ENCODE measurements at regions not wholly inside any gene's neighbourhood (a gene's known extent, or its start where the extent isn't known, plus 50 kb on each side); places are given as distances from the start of the nearest gene placed in this dataset.

DNA sequence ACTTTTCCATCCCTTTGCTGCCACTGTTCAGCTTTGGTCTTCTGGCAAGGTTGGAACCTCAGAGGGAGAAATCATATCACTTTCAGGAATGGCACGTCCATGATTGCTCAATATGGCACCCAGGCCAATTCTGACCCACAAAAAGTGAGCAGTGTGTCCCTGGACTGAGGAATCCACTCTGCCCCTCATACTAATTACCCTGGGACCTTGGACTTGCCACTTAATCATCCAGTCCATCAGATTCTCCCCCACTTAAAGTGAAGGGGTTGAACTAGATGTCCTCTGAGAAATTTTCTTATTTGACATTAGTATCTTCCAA is 449.3 kb upstream of the CITED2 start:
- Histone ChIP-seq H3K36me3 (ENCODE audit: control insufficient read depth, insufficient read depth, low read length) (no peaks in the 10 kb centered on the region), H3K4me1 (ENCODE audit: control insufficient read depth, insufficient read depth, low read length) (no peaks in the 10 kb centered on the region), H3K27me3 (ENCODE audit: control insufficient read depth, insufficient read depth, low read length) (no peaks in the 10 kb centered on the region), H3K4me3 (ENCODE audit: low read depth, low read length) (no peak overlapping the region), H3K9ac (ENCODE audit: low read depth, low read length) (no peak overlapping the region), H3K9me3 (ENCODE audit: control insufficient read depth, insufficient read depth, low read length) (no peaks in the 10 kb centered on the region)

- H3K27me3 ChIP-seq (ENCODE audit: control insufficient read depth, insufficient read depth, low read length) = no peaks in the 10 kb centered on the region
- no peaks in the 10 kb centered on the region for H3K36me3 ChIP-seq (ENCODE audit: control insufficient read depth, insufficient read depth, low read length)
- H3K4me3 ChIP-seq (ENCODE audit: low read depth, low read length) = no peak overlapping the region
- no peaks in the 10 kb centered on the region for H3K9me3 ChIP-seq (ENCODE audit: control insufficient read depth, insufficient read depth, low read length)
- H3K9ac ChIP-seq (ENCODE audit: low read depth, low read length) = no peak overlapping the region
- no peaks in the 10 kb centered on the region for H3K4me1 ChIP-seq (ENCODE audit: control insufficient read depth, insufficient read depth, low read length)
These were observed 448.8 kb upstream of the CITED2 start for GRCh38 chr6:139823099-139823807.

DNA sequence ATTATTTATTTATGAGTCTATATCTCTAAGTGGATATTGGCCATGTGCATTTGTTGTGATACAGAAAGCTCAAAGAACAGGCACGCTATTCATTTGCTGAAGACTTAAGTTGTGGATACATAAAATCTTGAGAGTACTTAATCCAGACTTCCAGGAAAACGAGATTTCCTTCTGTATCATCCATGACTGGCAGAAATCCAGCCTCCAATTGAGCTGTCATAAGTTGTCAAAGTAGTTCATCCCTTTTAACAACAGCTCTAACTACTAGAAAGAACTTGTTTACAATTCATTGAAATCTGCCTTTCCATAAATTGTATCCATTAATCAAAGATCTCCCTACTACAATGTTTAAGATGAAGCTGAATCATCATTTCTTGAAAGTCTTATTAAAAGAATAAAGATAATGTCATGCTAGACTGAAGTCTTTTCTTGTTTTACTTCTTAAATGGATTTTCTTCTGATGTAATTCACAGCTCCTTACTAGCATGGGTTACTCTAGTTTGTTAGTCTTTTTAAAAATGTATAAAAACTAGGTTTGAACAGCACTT is 447.3 kb upstream of the CITED2 start:
- Histone ChIP-seq H3K9me3 (ENCODE audit: control insufficient read depth, insufficient read depth, low read length) (no peaks in the 10 kb centered on the region), H3K36me3 (ENCODE audit: control insufficient read depth, insufficient read depth, low read length) (no peaks in the 10 kb centered on the region), H3K4me3 (ENCODE audit: low read depth, low read length) (no peak overlapping the region)

GRCh38 chr6:139820210-139820609 is 445.8 kb upstream of the CITED2 start:
- no peak overlapping the region for H3K4me3 ChIP-seq (ENCODE audit: low read depth, low read length)
- no peak overlapping the region for H3K9ac ChIP-seq (ENCODE audit: low read depth, low read length)
- no peaks in the 10 kb centered on the region for H3K27me3 ChIP-seq (ENCODE audit: control insufficient read depth, insufficient read depth, low read length)
- H3K9me3 ChIP-seq (ENCODE audit: control insufficient read depth, insufficient read depth, low read length) = no peaks in the 10 kb centered on the region
- no peaks in the 10 kb centered on the region for H3K36me3 ChIP-seq (ENCODE audit: control insufficient read depth, insufficient read depth, low read length)
- no peaks in the 10 kb centered on the region for H3K4me1 ChIP-seq (ENCODE audit: control insufficient read depth, insufficient read depth, low read length)

More for the DNA sequence above, 447.3 kb upstream of the CITED2 start:
- H3K4me1 ChIP-seq (ENCODE audit: control insufficient read depth, insufficient read depth, low read length) = no peaks in the 10 kb centered on the region
- H3K27me3 ChIP-seq (ENCODE audit: control insufficient read depth, insufficient read depth, low read length) = no peaks in the 10 kb centered on the region
- no peak overlapping the region for H3K9ac ChIP-seq (ENCODE audit: low read depth, low read length)

DNA sequence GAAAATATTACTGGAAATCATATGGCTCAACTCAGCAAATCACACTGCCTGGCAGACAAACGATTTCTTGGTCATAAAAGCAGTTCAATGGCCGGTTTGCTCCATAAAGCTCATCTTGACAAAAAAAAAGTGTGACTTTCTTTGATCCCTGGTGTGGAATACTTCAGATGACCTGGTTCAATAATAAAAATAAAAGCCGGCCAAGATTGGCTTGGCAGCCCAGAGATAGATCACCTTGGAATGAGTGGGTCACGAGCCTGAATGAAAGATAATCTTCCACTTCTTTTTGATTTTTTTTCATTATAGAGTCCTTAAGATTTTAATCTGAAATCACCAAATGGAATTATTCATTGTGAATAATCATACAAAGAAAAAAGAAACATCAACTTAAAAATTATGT is 445.3 kb upstream of the CITED2 start:
- H3K9me3 ChIP-seq (ENCODE audit: control insufficient read depth, insufficient read depth, low read length) = no peaks in the 10 kb centered on the region
- H3K9ac ChIP-seq (ENCODE audit: low read depth, low read length) = no peak overlapping the region
- no peaks in the 10 kb centered on the region for H3K36me3 ChIP-seq (ENCODE audit: control insufficient read depth, insufficient read depth, low read length)
- no peaks in the 10 kb centered on the region for H3K27me3 ChIP-seq (ENCODE audit: control insufficient read depth, insufficient read depth, low read length)
- no peak overlapping the region for H3K4me3 ChIP-seq (ENCODE audit: low read depth, low read length)
- no peaks in the 10 kb centered on the region for H3K4me1 ChIP-seq (ENCODE audit: control insufficient read depth, insufficient read depth, low read length)

DNA sequence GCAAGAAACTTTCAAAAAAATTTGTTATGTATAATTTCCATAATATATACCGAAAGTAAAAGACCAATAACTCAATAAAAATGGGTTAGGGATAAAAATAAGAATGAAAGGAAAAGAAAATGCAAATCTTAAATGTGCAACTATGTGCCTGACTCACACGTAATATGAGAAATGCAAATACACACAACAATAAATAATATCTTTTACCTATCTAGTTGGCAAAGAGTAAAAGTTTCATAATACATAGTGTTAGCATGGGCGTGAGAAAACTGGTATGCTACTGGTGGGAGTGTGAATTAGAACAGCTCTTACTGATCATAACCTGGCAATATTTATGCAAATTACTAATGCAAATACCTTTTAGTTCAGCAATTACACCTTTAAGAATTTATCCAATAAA is 438.5 kb upstream of the CITED2 start:
- H3K4me1 ChIP-seq (ENCODE audit: control insufficient read depth, insufficient read depth, low read length) = no peaks in the 10 kb centered on the region
- no peaks in the 10 kb centered on the region for H3K27me3 ChIP-seq (ENCODE audit: control insufficient read depth, insufficient read depth, low read length)
- no peak overlapping the region for H3K4me3 ChIP-seq (ENCODE audit: low read depth, low read length)
- no peaks in the 10 kb centered on the region for H3K36me3 ChIP-seq (ENCODE audit: control insufficient read depth, insufficient read depth, low read length)
- no peaks in the 10 kb centered on the region for H3K9me3 ChIP-seq (ENCODE audit: control insufficient read depth, insufficient read depth, low read length)
- H3K9ac ChIP-seq (ENCODE audit: low read depth, low read length) = no peak overlapping the region

DNA sequence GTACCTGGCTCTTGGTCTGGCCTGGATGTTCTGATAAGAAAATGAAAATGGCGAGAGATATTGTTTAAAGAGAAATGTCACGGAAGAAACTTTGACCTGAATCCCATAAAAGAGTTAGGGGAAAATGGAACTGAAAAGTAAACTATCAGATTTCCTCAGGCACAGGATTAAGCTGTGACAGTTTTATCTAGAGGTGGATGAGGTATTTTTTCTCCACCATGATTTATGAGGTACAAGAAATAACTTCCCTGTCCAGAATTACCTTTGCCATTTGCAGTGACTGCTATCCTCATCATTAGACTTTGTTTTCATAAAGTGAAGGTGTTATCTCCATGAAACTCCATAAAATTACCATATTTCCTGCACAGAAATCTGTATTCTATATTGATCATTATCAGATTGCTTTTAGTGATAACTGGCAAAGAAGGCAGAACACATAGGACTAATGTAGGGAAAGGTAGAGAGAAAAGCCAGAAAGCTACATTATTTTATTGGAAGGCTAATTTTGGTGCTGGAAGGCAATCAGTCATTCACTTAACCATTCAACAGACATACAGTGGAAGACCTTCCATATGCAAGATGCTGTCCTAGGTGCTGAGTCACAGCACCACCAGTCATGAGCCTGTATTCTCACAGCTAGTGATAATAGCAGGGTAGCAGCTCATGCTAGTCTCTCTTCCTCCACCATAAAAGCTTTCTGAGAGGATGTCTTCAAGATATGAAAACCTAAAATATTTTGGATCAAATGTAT is 427.3 kb upstream of the CITED2 start:
- Histone ChIP-seq H3K4me1 (ENCODE audit: control insufficient read depth, insufficient read depth, low read length) (no peaks in the 10 kb centered on the region), H3K4me3 (ENCODE audit: low read depth, low read length) (no peak overlapping the region), H3K9me3 (ENCODE audit: control insufficient read depth, insufficient read depth, low read length) (no peaks in the 10 kb centered on the region), H3K9ac (ENCODE audit: low read depth, low read length) (no peak overlapping the region), H3K27me3 (ENCODE audit: control insufficient read depth, insufficient read depth, low read length) (no peaks in the 10 kb centered on the region), H3K36me3 (ENCODE audit: control insufficient read depth, insufficient read depth, low read length) (no peaks in the 10 kb centered on the region)

DNA sequence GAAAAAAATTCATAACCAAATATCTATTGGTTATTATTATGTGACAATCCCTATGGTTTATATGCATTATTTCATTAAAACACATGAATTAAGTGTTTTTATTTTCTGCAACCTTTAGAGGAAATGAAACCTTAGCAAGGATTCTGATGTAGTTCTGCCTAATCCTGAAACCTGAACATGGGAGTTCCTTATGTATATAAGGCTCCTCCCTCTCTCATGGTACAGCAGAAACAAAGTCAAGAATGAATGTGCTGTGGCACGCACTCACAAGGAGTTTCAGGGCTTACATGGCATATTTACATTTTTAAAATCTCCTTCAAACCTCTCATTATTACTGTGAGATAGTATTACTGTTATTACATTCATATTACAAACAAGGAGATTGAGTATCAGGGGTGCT is 426.4 kb upstream of the CITED2 start:
- no peaks in the 10 kb centered on the region for H3K36me3 ChIP-seq (ENCODE audit: control insufficient read depth, insufficient read depth, low read length)
- H3K9me3 ChIP-seq (ENCODE audit: control insufficient read depth, insufficient read depth, low read length) = no peaks in the 10 kb centered on the region
- no peak overlapping the region for H3K4me3 ChIP-seq (ENCODE audit: low read depth, low read length)
- H3K27me3 ChIP-seq (ENCODE audit: control insufficient read depth, insufficient read depth, low read length) = no peaks in the 10 kb centered on the region
- H3K9ac ChIP-seq (ENCODE audit: low read depth, low read length) = no peak overlapping the region
- H3K4me1 ChIP-seq (ENCODE audit: control insufficient read depth, insufficient read depth, low read length) = no peaks in the 10 kb centered on the region

- H3K36me3 ChIP-seq (ENCODE audit: control insufficient read depth, insufficient read depth, low read length) = no peaks in the 10 kb centered on the region
These were observed 416.1 kb upstream of the CITED2 start for GRCh38 chr6:139790527-139790926.

DNA sequence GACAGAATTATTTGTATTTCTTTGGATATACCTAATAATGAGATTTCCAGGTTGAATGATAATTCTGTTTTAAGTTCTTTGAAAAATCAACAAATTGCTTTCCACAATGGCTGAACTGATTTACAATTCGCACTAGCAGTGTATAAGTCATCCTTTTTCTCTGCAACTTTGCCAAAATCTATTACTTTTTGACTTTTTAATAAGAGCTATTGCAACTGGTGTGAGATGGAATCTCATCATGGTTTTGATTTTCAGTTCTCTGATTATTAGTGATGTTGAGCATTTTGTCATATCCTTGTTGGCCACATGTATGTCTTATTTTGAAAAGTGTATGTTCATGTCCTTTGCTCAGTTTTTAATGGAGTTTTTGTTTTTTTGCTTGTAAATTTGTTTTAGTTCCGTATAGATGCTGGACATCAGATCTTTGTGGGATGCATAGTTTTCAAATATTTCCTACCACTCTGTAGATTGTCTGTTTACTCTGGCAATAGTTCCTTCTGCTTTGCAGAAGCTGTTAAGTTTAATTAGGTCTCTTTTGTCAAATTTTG is 409.8 kb upstream of the CITED2 start:
- no peak overlapping the region for H3K9ac ChIP-seq (ENCODE audit: low read depth, low read length)
- H3K4me3 ChIP-seq (ENCODE audit: low read depth, low read length) = no peak overlapping the region
- no peaks in the 10 kb centered on the region for H3K36me3 ChIP-seq (ENCODE audit: control insufficient read depth, insufficient read depth, low read length)
- H3K9me3 ChIP-seq (ENCODE audit: control insufficient read depth, insufficient read depth, low read length) = no peaks in the 10 kb centered on the region
- no peaks in the 10 kb centered on the region for H3K27me3 ChIP-seq (ENCODE audit: control insufficient read depth, insufficient read depth, low read length)
- no peaks in the 10 kb centered on the region for H3K4me1 ChIP-seq (ENCODE audit: control insufficient read depth, insufficient read depth, low read length)

More at GRCh38 chr6:139790527-139790926, 416.1 kb upstream of the CITED2 start:
- Histone ChIP-seq H3K4me1 (ENCODE audit: control insufficient read depth, insufficient read depth, low read length) (no peaks in the 10 kb centered on the region), H3K9me3 (ENCODE audit: control insufficient read depth, insufficient read depth, low read length) (no peaks in the 10 kb centered on the region), H3K9ac (ENCODE audit: low read depth, low read length) (no peak overlapping the region), H3K27me3 (ENCODE audit: control insufficient read depth, insufficient read depth, low read length) (no peaks in the 10 kb centered on the region), H3K4me3 (ENCODE audit: low read depth, low read length) (no peak overlapping the region)

DNA sequence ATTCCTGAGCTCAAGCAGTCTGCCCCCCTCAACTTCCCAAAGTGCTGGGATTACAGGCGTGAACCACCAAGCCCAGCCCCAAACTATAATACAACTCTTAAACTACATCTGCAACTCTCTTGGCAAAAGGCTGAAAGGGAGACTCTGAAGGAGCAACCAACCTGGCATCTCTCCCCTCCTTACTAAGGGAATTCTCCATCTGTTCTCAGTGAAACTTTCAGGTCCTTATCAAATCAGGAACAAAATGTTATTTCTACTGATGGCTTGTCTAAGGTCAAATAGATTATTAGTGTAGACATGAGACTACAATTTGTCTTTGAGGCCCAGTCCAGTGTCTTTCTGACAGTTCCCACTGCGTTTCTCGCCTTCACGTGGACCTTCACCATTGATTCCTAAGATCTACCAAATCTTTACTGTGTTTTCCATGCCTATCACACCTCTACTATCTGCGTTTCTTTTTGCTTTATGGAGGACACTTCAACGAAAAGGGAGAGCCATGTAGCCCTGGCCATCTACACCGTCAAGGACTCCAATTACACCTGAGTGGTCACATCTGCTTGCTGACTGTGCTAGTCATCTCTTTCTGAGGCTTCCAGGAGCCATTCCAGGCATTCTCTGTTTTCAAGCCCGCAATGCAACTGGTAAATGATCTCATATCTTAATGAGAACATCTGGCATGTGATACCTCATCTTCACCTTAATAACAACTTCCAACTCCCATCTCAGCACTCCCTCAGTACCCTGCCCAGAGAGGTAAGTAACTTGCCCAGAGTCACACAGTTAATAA is 405.7 kb upstream of the CITED2 start:
- Histone ChIP-seq H3K36me3 (ENCODE audit: control insufficient read depth, insufficient read depth, low read length) (no peaks in the 10 kb centered on the region), H3K27me3 (ENCODE audit: control insufficient read depth, insufficient read depth, low read length) (no peaks in the 10 kb centered on the region), H3K4me3 (ENCODE audit: low read depth, low read length) (no peak overlapping the region), H3K9ac (ENCODE audit: low read depth, low read length) (no peak overlapping the region), H3K9me3 (ENCODE audit: control insufficient read depth, insufficient read depth, low read length) (no peaks in the 10 kb centered on the region), H3K4me1 (ENCODE audit: control insufficient read depth, insufficient read depth, low read length) (peaks cover 14% of the 10 kb centered on the region)
